ENCODE measurements at regions not wholly inside any gene's neighbourhood (a gene's known extent, or its start where the extent isn't known, plus 50 kb on each side); places are given as distances from the start of the nearest gene placed in this dataset.

GRCh38 chr1:193348769-193349535 lies 162.5 kb upstream of the B3GALT2 start:
- Histone ChIP-seq H3K4me3 (no peak overlapping the region), H3K4me1 (no peaks in the 10 kb centered on the region), H3K9me3 (no peaks in the 10 kb centered on the region), H3K36me3 (no peaks in the 10 kb centered on the region), H3K27me3 (no peaks in the 10 kb centered on the region), H3K27ac (peak overlapping the region in 1 of 2 donors; percentile 55)
- intact Hi-C loops (cut with DNase I) = no loop called here
- ATAC-seq (no peak), DNase-seq (no peak)
- TF ChIP-seq CTCF (IDR thresholded peaks at IDR 0.05) = no peak

GRCh38 chr1:193348091-193348768 lies 161.8 kb upstream of the B3GALT2 start:
- ATAC-seq = no peak
- H3K4me1 ChIP-seq = no peaks in the 10 kb centered on the region
- no peaks in the 10 kb centered on the region for H3K36me3 ChIP-seq
- intact Hi-C loops (cut with DNase I) = no loop called here
- no peak for TF ChIP-seq CTCF (IDR thresholded peaks at IDR 0.05)
- peak overlapping the region in 1 of 2 donors; percentile 55 for H3K27ac ChIP-seq
- H3K9me3 ChIP-seq = no peaks in the 10 kb centered on the region
- H3K27me3 ChIP-seq = no peaks in the 10 kb centered on the region
- peak in 1 of 4 donors; percentile 40 for DNase-seq
- no peak overlapping the region for H3K4me3 ChIP-seq

- no peak overlapping the region for H3K27ac ChIP-seq
- ATAC-seq (no peak), DNase-seq (no peak)
- no peaks in the 10 kb centered on the region for H3K9me3 ChIP-seq
- intact Hi-C loops (cut with DNase I) = no loop called here
- H3K4me3 ChIP-seq = no peak overlapping the region
- no peaks in the 10 kb centered on the region for H3K27me3 ChIP-seq
- TF ChIP-seq CTCF (IDR thresholded peaks at IDR 0.05) = no peak
- H3K36me3 ChIP-seq = no peaks in the 10 kb centered on the region
- H3K4me1 ChIP-seq = no peaks in the 10 kb centered on the region
Measured at GRCh38 chr1:193346085-193346484, 159.7 kb upstream of the B3GALT2 start.

GRCh38 chr1:193342811-193343210 lies 156.4 kb upstream of the B3GALT2 start:
- no peak for TF ChIP-seq CTCF (IDR thresholded peaks at IDR 0.05)
- intact Hi-C loops (cut with DNase I) = no loop called here
- peak in 1 of 4 donors; percentile 38 for DNase-seq

GRCh38 chr1:193340331-193340730 lies 153.9 kb upstream of the B3GALT2 start:
- ATAC-seq (no peak), DNase-seq (no peak)
- TF ChIP-seq CTCF (IDR thresholded peaks at IDR 0.05) = no peak
- Histone ChIP-seq H3K4me3 (no peak overlapping the region), H3K27ac (no peak overlapping the region), H3K9me3 (no peaks in the 10 kb centered on the region), H3K36me3 (no peaks in the 10 kb centered on the region), H3K27me3 (no peaks in the 10 kb centered on the region), H3K4me1 (no peaks in the 10 kb centered on the region)
- intact Hi-C loops (cut with DNase I) = no loop called here

More at GRCh38 chr1:193342811-193343210, 156.4 kb upstream of the B3GALT2 start:
- H3K4me3 ChIP-seq = no peak overlapping the region
- no peak for ATAC-seq
- no peaks in the 10 kb centered on the region for H3K36me3 ChIP-seq
- H3K9me3 ChIP-seq = no peaks in the 10 kb centered on the region
- H3K27me3 ChIP-seq = no peaks in the 10 kb centered on the region
- H3K27ac ChIP-seq = no peak overlapping the region
- no peaks in the 10 kb centered on the region for H3K4me1 ChIP-seq

Data from left lung (tissue), 4 donors.